Endothelial cell of umbilical vein (primary cell): ENCODE measurements at regions not wholly inside any gene's neighbourhood (a gene's known extent, or its start where the extent isn't known, plus 50 kb on each side); places are given as distances from the start of the nearest gene placed in this dataset.

Experiments used
- EZH2 ChIP-seq: IDR thresholded peaks from 2 replicates; pipeline ENCODE4 v1.6.1; 2012; ENCODE audit warnings: borderline replicate concordance, low read depth, mild to moderate bottlenecking, moderate library complexity, low read length, inconsistent platforms; ENCODE audit not compliant: severe bottlenecking
- GATA2 ChIP-seq: IDR thresholded peaks from 2 replicates; pipeline ENCODE4 v1.7.0; 2011; ENCODE audit warnings: low read depth, mild to moderate bottlenecking, moderate library complexity, mixed read lengths, low read length; ENCODE audit not compliant: insufficient read length, insufficient read depth
- JUN ChIP-seq: IDR thresholded peaks from 2 replicates; pipeline ENCODE4 v1.6.1; 2011; ENCODE audit warnings: borderline replicate concordance, low read depth; ENCODE audit not compliant: insufficient read length, insufficient read depth
- MYC ChIP-seq: IDR thresholded peaks from one replicate; pipeline ENCODE4 v1.6.1; 2011; ENCODE audit warnings: mild to moderate bottlenecking, low read depth, low read length
- POLR2A ChIP-seq: IDR thresholded peaks from 2 replicates; pipeline ENCODE4 v1.6.1; 2012; ENCODE audit warnings: low read depth, mild to moderate bottlenecking, control low read depth, low read length
- POLR2AphosphoS5 ChIP-seq: IDR thresholded peaks from 2 replicates; pipeline ENCODE4 v1.6.1; 2012; ENCODE audit warnings: low read depth, mild to moderate bottlenecking, control low read depth, low read length, moderate library complexity; ENCODE audit not compliant: insufficient read depth
- TF ChIP-seq, protein P1 (sequence below), 2 donors: IDR thresholded peaks; 1 replicate in 1 of 2; 2 replicates in 1 of 2; pipeline ENCODE4 v1.5.1; 2011; ENCODE audit warnings: low read length in 2 of 2, mild to moderate bottlenecking in 2 of 2, moderate library complexity in 2 of 2, control low read depth in 1 of 2, inconsistent platforms in 1 of 2, low read depth in 1 of 2; ENCODE audit not compliant: insufficient read depth in 1 of 2; ENCODE audit errors: extremely low read depth in 1 of 2
- TF ChIP-seq, protein P2 (sequence below): IDR thresholded peaks from 2 replicates; pipeline ENCODE4 v1.6.1; 2011; ENCODE audit not compliant: insufficient read depth, insufficient read length

DNA sequence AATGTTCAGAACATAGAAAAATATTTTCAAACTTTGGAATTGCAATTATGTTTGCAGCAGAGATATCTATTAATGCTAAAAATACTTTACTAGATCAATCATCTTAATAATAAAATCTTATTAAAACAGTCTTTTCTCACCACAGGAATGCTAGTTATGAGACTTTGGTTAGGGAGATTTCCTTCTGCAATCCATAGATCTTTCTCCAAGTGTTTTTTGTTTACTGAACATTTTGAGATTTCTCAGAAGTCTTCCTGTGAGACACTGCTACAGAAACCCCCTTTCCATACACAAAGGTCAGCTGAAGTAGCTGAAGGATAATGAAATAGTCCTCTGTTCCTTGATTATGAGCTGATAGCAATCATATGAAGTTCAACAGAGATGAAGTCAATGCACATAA is 59.4 kb upstream of the RAPH1 start:
- TF ChIP-seq, protein P1, sequence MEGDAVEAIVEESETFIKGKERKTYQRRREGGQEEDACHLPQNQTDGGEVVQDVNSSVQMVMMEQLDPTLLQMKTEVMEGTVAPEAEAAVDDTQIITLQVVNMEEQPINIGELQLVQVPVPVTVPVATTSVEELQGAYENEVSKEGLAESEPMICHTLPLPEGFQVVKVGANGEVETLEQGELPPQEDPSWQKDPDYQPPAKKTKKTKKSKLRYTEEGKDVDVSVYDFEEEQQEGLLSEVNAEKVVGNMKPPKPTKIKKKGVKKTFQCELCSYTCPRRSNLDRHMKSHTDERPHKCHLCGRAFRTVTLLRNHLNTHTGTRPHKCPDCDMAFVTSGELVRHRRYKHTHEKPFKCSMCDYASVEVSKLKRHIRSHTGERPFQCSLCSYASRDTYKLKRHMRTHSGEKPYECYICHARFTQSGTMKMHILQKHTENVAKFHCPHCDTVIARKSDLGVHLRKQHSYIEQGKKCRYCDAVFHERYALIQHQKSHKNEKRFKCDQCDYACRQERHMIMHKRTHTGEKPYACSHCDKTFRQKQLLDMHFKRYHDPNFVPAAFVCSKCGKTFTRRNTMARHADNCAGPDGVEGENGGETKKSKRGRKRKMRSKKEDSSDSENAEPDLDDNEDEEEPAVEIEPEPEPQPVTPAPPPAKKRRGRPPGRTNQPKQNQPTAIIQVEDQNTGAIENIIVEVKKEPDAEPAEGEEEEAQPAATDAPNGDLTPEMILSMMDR (IDR thresholded peaks at IDR 0.05; ENCODE audit: extremely low read depth in 1 of 2, insufficient read depth in 1 of 2, low read depth in 1 of 2, low read length in 2 of 2): no peak
- TF ChIP-seq EZH2 (no peak), POLR2A (no peak), POLR2AphosphoS5 (no peak), JUN (no peak), MYC (no peak), GATA2 (no peak)
- TF ChIP-seq, protein P2, sequence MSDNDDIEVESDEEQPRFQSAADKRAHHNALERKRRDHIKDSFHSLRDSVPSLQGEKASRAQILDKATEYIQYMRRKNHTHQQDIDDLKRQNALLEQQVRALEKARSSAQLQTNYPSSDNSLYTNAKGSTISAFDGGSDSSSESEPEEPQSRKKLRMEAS: no peak
